PC-9 (cell line): ENCODE measurements at regions not wholly inside any gene's neighbourhood (a gene's known extent, or its start where the extent isn't known, plus 50 kb on each side); places are given as distances from the start of the nearest gene placed in this dataset.

Experiments
- EZH2 ChIP-seq: fragments of 200-600 bp; sonication (generic); IDR thresholded peaks from 2 replicates; pipeline ENCODE4 v1.8.0; 2017; ENCODE audit warnings: antibody characterized with exemption, low read depth
- TF ChIP-seq, protein P1 (sequence below): fragments of 200-600 bp; sonication (generic); conservative IDR thresholded peaks from 2 replicates; pipeline ENCODE4 v1.6.1; 2017; ENCODE audit warnings: mixed run types, antibody characterized with exemption, mild to moderate bottlenecking, moderate library complexity

DNA sequence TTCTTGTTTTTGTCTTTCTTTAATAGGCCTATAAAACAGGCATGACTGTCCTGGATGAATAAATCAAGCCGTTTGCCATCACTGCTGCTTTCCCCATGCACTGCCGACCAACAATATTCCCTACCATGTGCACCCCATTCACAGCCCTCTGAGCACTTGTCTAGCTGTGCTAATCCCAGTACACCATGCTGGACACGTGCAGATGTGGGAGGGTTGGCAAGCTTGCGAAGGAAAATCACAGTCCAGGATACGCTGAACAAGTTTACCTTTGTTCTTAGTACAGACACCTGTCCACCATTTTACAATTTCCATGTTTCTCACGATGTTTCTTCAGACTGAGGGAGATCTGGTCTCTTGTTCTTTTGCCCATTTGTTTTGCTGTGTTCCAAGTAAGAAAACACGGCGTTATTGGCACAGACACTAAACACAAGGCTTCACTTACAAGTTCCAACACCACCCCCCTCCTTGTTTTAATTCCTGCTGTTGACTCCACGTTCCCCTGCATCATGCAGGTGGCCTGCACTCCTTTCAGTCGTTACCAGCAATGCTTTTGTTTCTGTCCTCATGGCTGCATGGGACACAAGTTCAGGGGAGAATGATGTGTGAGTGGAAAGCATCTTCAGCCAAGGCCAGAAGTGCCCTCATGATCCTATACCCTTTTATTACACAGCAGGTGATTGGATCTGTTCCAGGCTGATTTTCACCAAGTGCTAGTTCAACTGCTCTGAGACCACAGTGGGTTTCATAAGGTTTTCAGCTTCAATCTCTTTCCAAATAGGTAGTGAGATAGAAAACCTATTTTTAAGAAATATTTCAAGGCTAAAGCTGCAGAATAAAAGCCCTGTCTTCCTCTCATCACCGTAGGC is 608.9 kb downstream of the IRX1 start:
- TF ChIP-seq EZH2: no peak
- TF ChIP-seq, protein P1, sequence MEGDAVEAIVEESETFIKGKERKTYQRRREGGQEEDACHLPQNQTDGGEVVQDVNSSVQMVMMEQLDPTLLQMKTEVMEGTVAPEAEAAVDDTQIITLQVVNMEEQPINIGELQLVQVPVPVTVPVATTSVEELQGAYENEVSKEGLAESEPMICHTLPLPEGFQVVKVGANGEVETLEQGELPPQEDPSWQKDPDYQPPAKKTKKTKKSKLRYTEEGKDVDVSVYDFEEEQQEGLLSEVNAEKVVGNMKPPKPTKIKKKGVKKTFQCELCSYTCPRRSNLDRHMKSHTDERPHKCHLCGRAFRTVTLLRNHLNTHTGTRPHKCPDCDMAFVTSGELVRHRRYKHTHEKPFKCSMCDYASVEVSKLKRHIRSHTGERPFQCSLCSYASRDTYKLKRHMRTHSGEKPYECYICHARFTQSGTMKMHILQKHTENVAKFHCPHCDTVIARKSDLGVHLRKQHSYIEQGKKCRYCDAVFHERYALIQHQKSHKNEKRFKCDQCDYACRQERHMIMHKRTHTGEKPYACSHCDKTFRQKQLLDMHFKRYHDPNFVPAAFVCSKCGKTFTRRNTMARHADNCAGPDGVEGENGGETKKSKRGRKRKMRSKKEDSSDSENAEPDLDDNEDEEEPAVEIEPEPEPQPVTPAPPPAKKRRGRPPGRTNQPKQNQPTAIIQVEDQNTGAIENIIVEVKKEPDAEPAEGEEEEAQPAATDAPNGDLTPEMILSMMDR: no peak
